Stomach (tissue), 8 donors: ENCODE measurements at regions not wholly inside any gene's neighbourhood (a gene's known extent, or its start where the extent isn't known, plus 50 kb on each side); places are given as distances from the start of the nearest gene placed in this dataset.

Source experiments
- DNase-seq, 2 donors: peaks; one replicate each; pipeline versions ENCODE4 v3.0.0 to v3.0.0-alpha.2; 2013 to 2019
- H3K27ac ChIP-seq, 5 donors: fragments of 200-600 bp in 4 of 5; sonication (generic) in 4 of 5; one replicate each; pipeline ENCODE4 v1.5.1; 2013 to 2019; ENCODE audit warnings: mild to moderate bottlenecking in 1 of 5, moderate library complexity in 1 of 5
- H3K27me3 ChIP-seq, 3 donors: fragments of 200-600 bp; sonication (generic); one replicate each; pipeline ENCODE4 v1.5.1; 2017 to 2019; ENCODE audit warnings: mixed run types in 1 of 3
- H3K36me3 ChIP-seq, 4 donors: fragments of 200-600 bp; sonication (generic); 1 replicate in 3 of 4; 2 replicates in 1 of 4; pipeline ENCODE4 v1.5.1; 2016 to 2019
- H3K4me1 ChIP-seq, 4 donors: fragments of 200-600 bp; sonication (generic); one replicate each; pipeline ENCODE4 v1.5.1; 2016 to 2019
- H3K4me3 ChIP-seq, 4 donors: fragments of 200-600 bp; sonication (generic) in 3 of 4; one replicate each; pipeline ENCODE4 v1.5.1; 2016 to 2019; ENCODE audit warnings: mild to moderate bottlenecking in 1 of 4
- H3K9me3 ChIP-seq, 4 donors: fragments of 200-600 bp; sonication (generic); one replicate each; pipeline ENCODE4 v1.5.1; 2016 to 2019
- EP300 ChIP-seq: sonication (generic); formaldehyde crosslinking; IDR thresholded peaks from one replicate; pipeline ENCODE4 v1.6.1; 2017; ENCODE audit warnings: antibody characterized with exemption
- POLR2A ChIP-seq, 4 donors: fragments of 450-650 bp; IDR thresholded peaks; one replicate each; pipeline ENCODE4 v1.6.1; 2016; ENCODE audit warnings: antibody characterized with exemption in 4 of 4, control low read depth in 2 of 4, mild to moderate bottlenecking in 1 of 4, moderate library complexity in 1 of 4
- POLR2AphosphoS5 ChIP-seq, 3 donors: sonication (generic); formaldehyde crosslinking; IDR thresholded peaks; one replicate each; pipeline ENCODE4 v1.6.1; 2016; ENCODE audit warnings: antibody characterized with exemption in 3 of 3
- WGBS, 5 donors: extraction: QIAGEN DNeasy Blood & Tissue Kit in 3 of 5; methylation state at CpG; one replicate each; pipeline versions ENCODE4 v1.1.5 to v1.1.7; 2013 to 2018; 5-methylcytosine and 5-hydroxymethylcytosine counted together
- intact Hi-C: fragments of 100-400 bp; cut with DNase I; formaldehyde crosslinking; loops from one replicate; pipeline ENCODE4 v1.15.1; 2023; ENCODE audit warnings: low total_unique reads
- TF ChIP-seq, protein P1 (sequence below), 7 experiments: fragments of 450-650 bp in 4 of 7; fragments of 200-600 bp in 3 of 7; sonication (generic) in 3 of 7; IDR thresholded peaks; one replicate each; pipeline ENCODE4 v1.5.1; 2016 to 2019; ENCODE audit warnings: antibody characterized with exemption in 7 of 7, control low read depth in 2 of 7, mild to moderate bottlenecking in 1 of 7
- donor health status: healthy with polysubstance abuse.
- donor health status: Bipolar disorder and iron deficiency.
- donor health status: healthy.

DNA sequence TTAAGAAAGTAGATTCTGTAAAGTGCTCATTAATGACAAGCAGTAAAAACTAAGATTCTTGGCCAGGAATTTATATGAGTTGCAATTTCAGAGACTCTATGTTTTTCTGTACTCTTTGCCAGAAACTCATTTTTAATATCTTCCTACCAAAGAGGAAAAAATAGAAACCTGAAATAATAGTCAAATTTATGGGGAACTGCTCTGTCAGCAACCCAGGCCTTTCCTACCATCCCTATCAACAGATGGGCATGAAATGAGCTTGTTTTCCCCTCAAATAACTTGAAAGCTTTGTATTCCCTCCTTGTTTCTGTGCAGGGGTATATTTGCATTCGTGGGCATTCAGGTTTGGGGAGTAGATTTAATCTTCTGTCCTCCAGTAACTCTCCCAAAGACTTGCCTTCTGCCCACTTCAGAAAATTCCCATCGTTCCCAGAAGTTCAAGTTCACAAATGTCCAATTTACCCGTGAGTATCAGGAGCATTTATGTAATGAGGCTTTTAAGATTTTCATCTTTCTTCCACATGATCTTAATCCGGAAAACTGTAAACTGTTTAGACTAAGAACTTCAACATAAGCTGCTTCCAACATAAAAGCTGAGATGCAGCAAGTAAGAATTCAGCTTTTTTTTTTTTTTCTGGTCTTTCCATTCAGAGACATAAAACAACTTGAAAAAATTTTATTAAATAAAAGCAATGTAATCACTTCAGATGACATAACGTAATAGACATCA is 363.1 kb downstream of the EFNB2 start:
- WGBS, 5 donors, result 55 to 74% (median 67%) methylated on average over 5 of the region's 5 CpGs
- H3K9me3 ChIP-seq, result no peaks in the 10 kb centered on the region
- no peak overlapping the region for H3K4me3 ChIP-seq
- intact Hi-C loops, result no loop called here
- H3K4me1 ChIP-seq, result no peaks in the 10 kb centered on the region
- no peaks in the 10 kb centered on the region for H3K36me3 ChIP-seq
- DNase-seq, result no peak
- no peak overlapping the region for H3K27ac ChIP-seq
- H3K27me3 ChIP-seq, result no peaks in the 10 kb centered on the region
- TF ChIP-seq EP300 (no peak), POLR2A (IDR thresholded peaks at IDR 0.05) (no peak), POLR2AphosphoS5 (IDR thresholded peaks at IDR 0.05) (no peak)
- TF ChIP-seq, protein P1, sequence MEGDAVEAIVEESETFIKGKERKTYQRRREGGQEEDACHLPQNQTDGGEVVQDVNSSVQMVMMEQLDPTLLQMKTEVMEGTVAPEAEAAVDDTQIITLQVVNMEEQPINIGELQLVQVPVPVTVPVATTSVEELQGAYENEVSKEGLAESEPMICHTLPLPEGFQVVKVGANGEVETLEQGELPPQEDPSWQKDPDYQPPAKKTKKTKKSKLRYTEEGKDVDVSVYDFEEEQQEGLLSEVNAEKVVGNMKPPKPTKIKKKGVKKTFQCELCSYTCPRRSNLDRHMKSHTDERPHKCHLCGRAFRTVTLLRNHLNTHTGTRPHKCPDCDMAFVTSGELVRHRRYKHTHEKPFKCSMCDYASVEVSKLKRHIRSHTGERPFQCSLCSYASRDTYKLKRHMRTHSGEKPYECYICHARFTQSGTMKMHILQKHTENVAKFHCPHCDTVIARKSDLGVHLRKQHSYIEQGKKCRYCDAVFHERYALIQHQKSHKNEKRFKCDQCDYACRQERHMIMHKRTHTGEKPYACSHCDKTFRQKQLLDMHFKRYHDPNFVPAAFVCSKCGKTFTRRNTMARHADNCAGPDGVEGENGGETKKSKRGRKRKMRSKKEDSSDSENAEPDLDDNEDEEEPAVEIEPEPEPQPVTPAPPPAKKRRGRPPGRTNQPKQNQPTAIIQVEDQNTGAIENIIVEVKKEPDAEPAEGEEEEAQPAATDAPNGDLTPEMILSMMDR (IDR thresholded peaks at IDR 0.05), result no peak

DNA sequence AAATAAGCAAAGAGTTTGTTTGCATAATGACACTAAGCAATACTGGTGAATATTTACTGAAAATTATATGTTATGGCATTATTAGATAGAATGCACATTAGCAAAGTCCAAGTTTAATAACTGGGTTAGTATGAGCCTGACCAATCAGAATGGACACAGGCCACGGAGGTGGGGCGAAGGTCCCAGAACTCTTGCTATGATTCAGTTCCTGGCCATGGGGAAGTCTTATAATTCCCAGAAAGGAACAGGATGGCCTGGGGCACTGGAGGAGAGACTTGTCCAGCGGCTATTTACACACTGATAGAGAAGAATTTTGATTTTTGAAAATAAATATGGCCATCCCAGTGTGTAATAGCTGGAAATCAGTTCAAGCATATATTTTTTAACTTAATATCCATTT is 372.0 kb downstream of the EFNB2 start:
- Histone ChIP-seq H3K4me1 (no peaks in the 10 kb centered on the region), H3K27ac (no peak overlapping the region), H3K4me3 (no peak overlapping the region), H3K27me3 (no peaks in the 10 kb centered on the region), H3K9me3 (no peaks in the 10 kb centered on the region), H3K36me3 (no peaks in the 10 kb centered on the region)
- WGBS, 5 donors, result 82 to 96% (median 96%) methylated on average over 3 of the region's 3 CpGs
- TF ChIP-seq EP300, result no peak
- TF ChIP-seq, protein P1 (IDR thresholded peaks at IDR 0.05), result no peak
- TF ChIP-seq POLR2A (IDR thresholded peaks at IDR 0.05), result no peak
- TF ChIP-seq POLR2AphosphoS5 (IDR thresholded peaks at IDR 0.05), result no peak
- intact Hi-C loops, result no loop called here
- no peak for DNase-seq

DNA sequence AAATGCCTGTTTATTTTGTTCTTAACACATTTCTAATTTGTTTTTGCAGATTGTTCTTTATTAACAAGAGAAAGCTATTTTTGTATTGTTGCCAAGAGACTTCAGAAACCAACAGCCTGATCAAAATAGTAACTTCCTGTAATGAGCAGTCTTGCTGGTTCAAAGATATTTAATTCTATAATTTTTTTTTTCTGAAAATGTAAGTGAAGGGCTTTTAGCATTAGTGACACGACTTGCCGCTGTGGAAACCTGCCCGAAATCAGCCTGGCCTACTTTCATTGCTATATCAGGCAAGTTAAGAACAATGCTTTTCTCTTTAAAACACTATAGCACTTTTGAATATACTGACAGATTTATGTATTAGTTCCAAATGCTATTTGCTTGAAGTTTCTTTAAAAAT is 374.3 kb downstream of the EFNB2 start:
- no peak for DNase-seq
- Histone ChIP-seq H3K4me3 (no peak overlapping the region), H3K27ac (no peak overlapping the region), H3K36me3 (no peaks in the 10 kb centered on the region), H3K4me1 (no peaks in the 10 kb centered on the region), H3K9me3 (no peaks in the 10 kb centered on the region), H3K27me3 (no peaks in the 10 kb centered on the region)
- 62 to 78% (median 63%) methylated on average over 3 of the region's 3 CpGs for WGBS, 5 donors
- intact Hi-C loops, result no loop called here
- no peak for TF ChIP-seq POLR2AphosphoS5 (IDR thresholded peaks at IDR 0.05)
- TF ChIP-seq, protein P1 (IDR thresholded peaks at IDR 0.05), result no peak
- no peak for TF ChIP-seq POLR2A (IDR thresholded peaks at IDR 0.05)
- TF ChIP-seq EP300, result no peak

DNA sequence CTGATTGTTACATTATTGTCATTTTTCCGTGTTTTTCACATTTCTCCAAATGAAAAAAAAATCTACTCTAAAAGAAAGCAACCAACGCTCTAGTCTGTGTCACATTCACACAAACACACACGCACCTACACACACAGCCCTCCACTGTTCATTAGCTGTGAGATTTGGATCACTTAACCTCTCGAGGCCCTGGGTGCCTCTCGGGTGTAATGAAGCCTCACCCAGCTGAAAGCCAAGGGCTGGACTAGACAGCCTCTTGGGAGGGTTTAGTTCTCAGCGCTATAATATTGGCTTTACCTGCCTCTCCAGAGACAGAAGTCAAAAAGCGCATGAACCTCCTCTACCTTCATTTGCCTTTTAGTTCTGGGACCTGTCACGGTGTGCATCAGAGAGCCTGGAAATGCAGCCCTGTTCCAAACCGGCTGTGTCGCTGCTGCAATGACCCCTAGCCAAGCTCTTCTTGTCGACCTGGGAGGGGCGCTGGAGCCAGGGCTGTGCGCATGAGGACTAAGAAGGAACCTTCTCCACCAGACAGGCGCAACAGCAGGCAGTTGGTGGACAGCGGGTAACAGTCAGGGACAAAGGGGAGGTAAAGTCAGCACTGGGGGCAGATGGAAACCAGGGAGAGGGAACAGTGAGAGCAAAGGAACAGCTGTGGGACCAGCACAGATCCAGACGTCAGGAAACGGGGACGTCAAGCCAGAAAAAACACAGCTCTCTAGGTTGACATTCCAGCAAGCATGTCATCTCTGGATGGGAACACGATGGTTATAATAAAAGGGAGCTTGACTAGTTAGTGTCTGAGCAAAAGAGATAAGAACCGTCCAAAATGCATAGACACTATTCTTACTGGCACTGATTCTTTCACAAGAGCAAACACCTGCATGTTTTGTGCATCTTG is 375.9 kb downstream of the EFNB2 start:
- no peak overlapping the region for H3K4me3 ChIP-seq
- intact Hi-C loops, result no loop called here
- no peak overlapping the region for H3K27ac ChIP-seq
- H3K36me3 ChIP-seq, result no peaks in the 10 kb centered on the region
- no peaks in the 10 kb centered on the region for H3K27me3 ChIP-seq
- H3K4me1 ChIP-seq, result no peaks in the 10 kb centered on the region
- DNase-seq, result no peak
- no peaks in the 10 kb centered on the region for H3K9me3 ChIP-seq
- WGBS, 5 donors, result 81 to 87% (median 84%) methylated on average over 20 of the region's 20 CpGs
- TF ChIP-seq, protein P1 (IDR thresholded peaks at IDR 0.05), result no peak
- TF ChIP-seq POLR2AphosphoS5 (IDR thresholded peaks at IDR 0.05) (no peak), POLR2A (IDR thresholded peaks at IDR 0.05) (no peak), EP300 (no peak)
